Myocyte (in vitro differentiated cells): ENCODE measurements at regions not wholly inside any gene's neighbourhood (a gene's known extent, or its start where the extent isn't known, plus 50 kb on each side); places are given as distances from the start of the nearest gene placed in this dataset.
"Not testable (repeated sequence)": the region's sequence is repeated elsewhere in the genome, so short reads cannot be mapped to it uniquely, and the experiment has no call there.

ENCODE experiments used
- DNase-seq: peaks from one replicate; pipeline ENCODE4 v3.0.0-alpha.2; 2012; ENCODE audit warnings: low read depth

DNA sequence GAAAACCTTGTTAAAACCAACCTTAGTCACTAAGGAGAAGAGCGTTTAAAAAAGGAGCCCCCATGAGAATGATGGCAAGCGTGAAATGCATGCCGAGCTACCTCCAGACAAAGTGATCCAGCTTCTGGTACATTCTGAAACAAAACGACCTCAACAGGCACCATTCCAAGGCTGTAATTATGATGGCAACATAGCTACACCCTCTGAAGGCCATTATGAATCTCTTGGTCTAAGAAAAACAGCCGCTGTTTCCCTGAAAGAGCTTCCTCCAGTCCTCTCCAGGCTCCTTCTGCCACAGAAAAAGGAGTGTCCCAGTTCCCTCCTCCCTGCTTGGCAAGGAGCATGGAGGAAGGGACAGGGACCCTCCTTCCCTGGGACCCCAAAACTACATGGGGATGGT is 50.0 kb upstream of the ABLIM1 start:
- DNase-seq: no peak

DNA sequence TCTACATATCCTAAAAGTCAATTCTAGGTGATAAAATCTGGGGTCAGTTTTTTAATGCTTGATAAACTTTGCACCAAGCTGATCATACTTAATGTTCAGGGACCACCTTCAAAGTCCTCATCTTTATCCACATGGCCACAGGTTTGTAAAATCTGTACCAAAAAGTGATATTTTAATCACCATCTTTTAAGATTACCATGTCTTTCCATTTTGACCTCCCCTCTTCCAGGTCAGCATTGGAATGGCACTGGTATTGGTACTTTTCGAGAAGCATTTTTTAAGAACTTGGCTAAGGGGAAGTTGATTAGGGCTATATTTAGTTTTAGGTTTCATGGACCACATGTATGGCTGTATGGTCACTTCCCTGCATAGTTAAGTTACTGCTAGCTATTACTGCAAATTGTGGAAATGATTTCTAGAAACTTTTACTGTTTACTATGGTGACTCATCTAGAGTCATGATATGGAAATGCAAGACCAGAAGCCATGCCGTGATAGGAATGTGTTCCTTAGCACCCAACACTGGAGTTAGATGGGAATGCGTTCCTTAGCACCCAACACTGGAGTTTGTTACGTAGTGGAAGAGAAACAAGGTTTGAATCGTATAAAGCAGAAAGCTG is 50.8 kb upstream of the ABLIM1 start:
- no peak for DNase-seq

- peak; percentile 19 for DNase-seq
Observed at GRCh38 chr10:114709984-114710383, 51.9 kb upstream of the ABLIM1 start.

GRCh38 chr10:114711176-114711868 is 53.2 kb upstream of the ABLIM1 start:
- no peak for DNase-seq

GRCh38 chr10:114711869-114712250 is 53.8 kb upstream of the ABLIM1 start:
- no peak for DNase-seq

GRCh38 chr10:114713525-114714090 is 55.5 kb upstream of the ABLIM1 start:
- DNase-seq: no peak

DNA sequence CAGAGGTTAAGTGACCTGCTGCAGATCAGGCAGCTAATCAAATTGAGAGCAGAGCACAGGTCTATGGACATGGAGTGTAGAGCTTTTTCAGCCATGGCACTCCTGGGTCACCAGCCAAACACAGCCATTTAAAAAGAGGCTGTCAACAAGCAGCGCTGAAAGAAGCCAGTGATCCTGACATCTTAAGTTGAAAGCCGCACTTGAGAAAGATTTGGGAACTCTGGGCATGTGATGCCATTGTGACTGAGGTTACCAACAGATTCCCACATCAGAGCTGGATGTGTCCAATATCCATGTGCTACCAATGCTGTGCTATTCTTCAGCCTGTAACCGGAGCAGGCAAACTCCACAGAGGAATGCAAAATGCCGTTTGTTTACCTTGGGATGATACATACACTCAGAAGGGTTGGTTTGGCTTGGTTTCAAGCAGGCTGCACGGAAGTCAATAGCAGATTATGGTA is 56.2 kb upstream of the ABLIM1 start:
- peak; percentile 40 for DNase-seq

GRCh38 chr10:114715171-114715670 is 57.1 kb upstream of the ABLIM1 start:
- DNase-seq: peak; percentile 13

GRCh38 chr10:114716811-114717404 is 58.8 kb upstream of the ABLIM1 start:
- DNase-seq: no peak

GRCh38 chr10:114717881-114718280 is 59.8 kb upstream of the ABLIM1 start:
- not testable (repeated sequence) for DNase-seq

DNA sequence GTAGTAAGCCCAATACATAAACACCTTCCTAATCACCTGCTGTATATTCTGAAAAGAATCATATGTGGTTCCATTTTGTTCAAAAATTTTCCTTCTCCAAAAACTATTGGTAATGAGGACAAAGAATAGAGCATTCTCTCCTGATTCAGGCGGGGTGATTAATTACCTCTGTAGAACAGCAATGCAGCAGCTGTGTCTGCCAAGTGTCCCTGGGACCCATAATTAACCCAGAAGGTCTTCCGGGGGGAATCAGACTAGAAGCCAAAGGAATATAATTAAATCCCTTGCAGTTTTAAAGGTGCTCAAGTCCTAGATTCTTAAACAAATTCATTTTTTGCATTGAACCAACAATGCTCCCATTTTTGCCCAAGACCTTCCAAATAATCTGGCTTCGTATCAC is 60.3 kb upstream of the ABLIM1 start:
- DNase-seq: no peak

DNA sequence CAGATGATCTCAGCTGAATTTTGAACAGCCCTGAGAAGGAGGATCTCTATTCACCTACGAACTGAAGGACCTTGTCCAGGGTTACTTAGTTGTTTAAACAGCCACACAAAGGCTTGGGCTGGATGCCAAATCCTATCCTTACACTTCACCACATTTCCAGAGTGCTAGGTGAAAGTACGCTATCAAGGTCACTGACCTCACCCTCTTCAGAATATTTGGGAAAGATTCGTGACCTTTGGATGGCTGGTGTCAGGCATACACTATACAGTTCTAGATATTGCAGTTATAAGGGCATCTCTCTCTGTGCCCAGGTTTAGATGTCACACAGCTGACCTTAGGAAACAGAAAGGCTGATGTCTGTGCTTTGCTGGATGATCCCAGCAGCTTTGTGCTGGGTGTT is 61.2 kb upstream of the ABLIM1 start:
- no peak for DNase-seq

GRCh38 chr10:114720023-114720422 is 61.9 kb upstream of the ABLIM1 start:
- DNase-seq: not testable (repeated sequence)

GRCh38 chr10:114720685-114721278 is 62.7 kb upstream of the ABLIM1 start:
- no peak for DNase-seq

- not testable (repeated sequence) for DNase-seq
Observed at GRCh38 chr10:114722136-114722535, 64.1 kb upstream of the ABLIM1 start.

GRCh38 chr10:114723361-114723760 is 65.3 kb upstream of the ABLIM1 start:
- no peak for DNase-seq

GRCh38 chr10:114723991-114724715 is 66.1 kb upstream of the ABLIM1 start:
- no peak for DNase-seq

- DNase-seq: no peak
Observed at GRCh38 chr10:114724716-114725106, 66.6 kb upstream of the ABLIM1 start.

- DNase-seq: no peak
Observed at GRCh38 chr10:114726820-114727271, 68.8 kb upstream of the ABLIM1 start.

DNA sequence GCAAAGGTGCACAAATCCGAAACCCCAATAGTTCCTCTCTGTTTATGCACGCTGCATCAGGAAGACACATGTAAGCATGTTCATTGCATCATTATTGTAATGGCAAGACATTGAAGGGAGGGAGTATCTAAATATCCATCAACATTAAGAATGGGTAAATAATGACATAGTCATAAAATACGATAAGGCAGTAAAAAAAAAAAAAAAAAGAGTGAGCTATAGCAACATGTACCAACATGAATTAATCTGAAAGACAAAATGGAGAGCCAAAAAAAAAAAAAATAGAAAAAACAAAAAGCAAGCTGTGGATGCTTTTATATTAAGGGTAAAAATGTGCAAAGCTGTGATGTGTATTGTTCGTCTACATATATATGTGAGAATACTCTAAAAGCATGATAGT is 70.2 kb upstream of the ABLIM1 start:
- DNase-seq: no peak

GRCh38 chr10:114729103-114729659 is 71.1 kb upstream of the ABLIM1 start:
- DNase-seq: no peak
